HEK293T (cell line): ENCODE measurements at regions not wholly inside any gene's neighbourhood (a gene's known extent, or its start where the extent isn't known, plus 50 kb on each side); places are given as distances from the start of the nearest gene placed in this dataset.

Source experiments
- BHLHE40 ChIP-seq: fragments of 450-650 bp; IDR thresholded peaks from 2 replicates; pipeline ENCODE4 v1.6.1; 2016; ENCODE audit warnings: mild to moderate bottlenecking, moderate library complexity, borderline replicate concordance
- LEF1 ChIP-seq: fragments of 450-650 bp; IDR thresholded peaks from 2 replicates; pipeline ENCODE4 v1.6.1; 2017; ENCODE audit warnings: mild to moderate bottlenecking, borderline replicate concordance
- NFRKB ChIP-seq: fragments of 450-650 bp; IDR thresholded peaks from 2 replicates; pipeline ENCODE4 v1.6.1; 2016; ENCODE audit warnings: mild to moderate bottlenecking, moderate library complexity
- SP1 ChIP-seq: fragments of 450-650 bp; IDR thresholded peaks from 2 replicates; pipeline ENCODE4 v1.6.1; 2017
- SUZ12 ChIP-seq: fragments of 450-650 bp; IDR thresholded peaks from 2 replicates; pipeline ENCODE4 v1.6.1; 2016; ENCODE audit warnings: mild to moderate bottlenecking
- ZNF384 ChIP-seq: fragments of 450-650 bp; IDR thresholded peaks from 2 replicates; pipeline ENCODE4 v1.6.1; 2016
- TF ChIP-seq, protein P1 (sequence below): fragments of 450-650 bp; IDR thresholded peaks from 2 replicates; pipeline ENCODE4 v1.6.1; 2016

DNA sequence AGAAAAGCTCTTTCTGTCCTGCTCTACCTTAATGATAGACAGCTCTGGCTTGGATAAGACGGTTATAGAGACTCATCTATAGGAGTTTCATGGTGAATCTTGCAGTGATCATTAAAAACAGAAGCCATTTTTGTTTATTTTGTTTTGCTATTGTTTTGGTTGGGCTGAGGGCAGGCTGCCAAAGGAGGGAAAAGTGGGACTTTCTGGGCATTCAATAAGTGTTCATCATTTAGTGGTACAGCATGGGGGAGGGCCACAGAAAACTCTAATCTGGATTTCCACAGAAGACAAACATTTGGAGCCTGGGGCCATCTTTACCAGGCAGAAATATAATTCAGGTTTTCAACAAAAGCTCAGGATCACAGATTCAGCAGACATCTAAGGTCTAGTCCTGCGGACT, 62.4 kb upstream of the EFEMP1 start:
- TF ChIP-seq, protein P1, sequence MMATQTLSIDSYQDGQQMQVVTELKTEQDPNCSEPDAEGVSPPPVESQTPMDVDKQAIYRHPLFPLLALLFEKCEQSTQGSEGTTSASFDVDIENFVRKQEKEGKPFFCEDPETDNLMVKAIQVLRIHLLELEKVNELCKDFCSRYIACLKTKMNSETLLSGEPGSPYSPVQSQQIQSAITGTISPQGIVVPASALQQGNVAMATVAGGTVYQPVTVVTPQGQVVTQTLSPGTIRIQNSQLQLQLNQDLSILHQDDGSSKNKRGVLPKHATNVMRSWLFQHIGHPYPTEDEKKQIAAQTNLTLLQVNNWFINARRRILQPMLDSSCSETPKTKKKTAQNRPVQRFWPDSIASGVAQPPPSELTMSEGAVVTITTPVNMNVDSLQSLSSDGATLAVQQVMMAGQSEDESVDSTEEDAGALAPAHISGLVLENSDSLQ: no peak
- TF ChIP-seq SUZ12 (no peak), BHLHE40 (no peak), ZNF384 (no peak), SP1 (no peak), NFRKB (no peak), LEF1 (no peak)
